ENCODE measurements at regions not wholly inside any gene's neighbourhood (a gene's known extent, or its start where the extent isn't known, plus 50 kb on each side); places are given as distances from the start of the nearest gene placed in this dataset.

DNA sequence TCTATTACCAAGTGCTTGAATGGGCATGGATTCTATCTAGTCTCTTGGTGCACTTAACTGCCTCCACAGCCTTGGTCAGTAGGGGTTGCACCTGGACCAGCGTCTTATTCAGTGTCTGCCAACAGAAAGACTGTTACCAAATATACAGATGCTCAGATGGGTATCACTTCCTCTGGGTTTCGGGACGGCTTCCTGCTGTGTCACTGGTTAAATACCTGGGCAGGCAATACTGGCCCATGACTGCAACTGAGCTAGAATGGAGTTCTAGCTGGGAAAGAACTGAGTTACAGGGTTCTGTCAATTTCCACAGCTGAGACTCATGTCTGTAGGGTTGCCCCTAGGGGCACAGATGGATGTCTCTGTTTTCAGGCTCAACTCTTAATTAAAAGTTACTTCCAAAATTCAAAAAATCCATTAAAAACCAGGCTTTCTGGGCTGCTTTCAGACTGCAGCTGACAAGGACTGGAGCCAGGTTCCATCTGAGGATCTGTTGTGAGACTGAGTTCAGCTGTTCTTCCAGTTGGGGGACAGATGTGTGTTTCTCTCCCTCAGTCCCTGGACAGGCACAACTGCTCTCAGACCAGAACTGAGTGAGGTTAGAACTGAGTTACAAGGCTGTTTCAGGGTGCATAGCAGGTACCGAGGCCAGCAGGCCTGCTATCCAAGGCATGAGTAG is 789.6 kb upstream of the SLC8A1 start:
- ChIA-PET POLR2A (no interaction called here), CTCF (no interaction called here)
- Histone ChIP-seq H3K4me1 (no peaks in the 10 kb centered on the region), H3K4me2 (no peak overlapping the region), H3K27ac (no peak overlapping the region), H3K9me3 (no peaks in the 10 kb centered on the region), H3K4me3 (no peak overlapping the region)
- FAIRE-seq (no peak), DNase-seq (ENCODE audit: low read depth in 1 of 2, low spot score in 1 of 2) (no peak), ATAC-seq (no peak)
- TF ChIP-seq FOSB (CRISPR knock-in tag; IDR thresholded peaks at IDR 0.05) (no peak), CHD2 (IDR thresholded peaks at IDR 0.05; ENCODE audit: low read length, partially characterized antibody) (no peak), SREBF2 (IDR thresholded peaks at IDR 0.05) (no peak), ZSCAN20 (CRISPR knock-in tag; IDR thresholded peaks at IDR 0.05) (no peak), ZFP36 (IDR thresholded peaks at IDR 0.05; ENCODE audit: borderline replicate concordance, partially characterized antibody) (no peak), KDM1A (IDR thresholded peaks at IDR 0.05; ENCODE audit: low read depth) (no peak), EHMT2 (IDR thresholded peaks at IDR 0.05; ENCODE audit: low read depth) (no peak)
- TF ChIP-seq, protein P1, sequence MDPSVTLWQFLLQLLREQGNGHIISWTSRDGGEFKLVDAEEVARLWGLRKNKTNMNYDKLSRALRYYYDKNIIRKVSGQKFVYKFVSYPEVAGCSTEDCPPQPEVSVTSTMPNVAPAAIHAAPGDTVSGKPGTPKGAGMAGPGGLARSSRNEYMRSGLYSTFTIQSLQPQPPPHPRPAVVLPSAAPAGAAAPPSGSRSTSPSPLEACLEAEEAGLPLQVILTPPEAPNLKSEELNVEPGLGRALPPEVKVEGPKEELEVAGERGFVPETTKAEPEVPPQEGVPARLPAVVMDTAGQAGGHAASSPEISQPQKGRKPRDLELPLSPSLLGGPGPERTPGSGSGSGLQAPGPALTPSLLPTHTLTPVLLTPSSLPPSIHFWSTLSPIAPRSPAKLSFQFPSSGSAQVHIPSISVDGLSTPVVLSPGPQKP (IDR thresholded peaks at IDR 0.05; ENCODE audit: low read depth, low read length), result no peak
- WGBS (ENCODE audit: missing lambda C conversion rate), result 8% methylated on average over 4 of the region's 4 CpGs

DNA sequence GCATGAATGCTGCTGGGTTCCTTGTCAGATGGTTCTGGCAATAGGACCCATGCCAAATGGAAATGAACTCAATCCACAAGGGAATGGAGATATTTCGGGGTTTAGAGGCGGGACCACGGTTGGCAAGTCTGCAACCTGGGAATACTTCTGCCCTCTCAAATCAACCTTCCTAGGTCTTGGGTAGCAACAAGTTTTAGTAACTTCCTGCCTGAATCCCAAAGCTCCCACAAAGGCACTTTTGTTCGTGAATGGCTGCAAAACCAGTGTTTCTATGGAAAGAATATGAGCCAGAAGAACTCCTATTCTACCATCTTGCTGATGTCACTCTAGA is 790.1 kb upstream of the SLC8A1 start:
- 16% methylated on average over 4 of the region's 4 CpGs for WGBS (ENCODE audit: missing lambda C conversion rate)
- ChIA-PET POLR2A (no interaction called here), CTCF (no interaction called here)
- DNase-seq (ENCODE audit: low read depth in 1 of 2, low spot score in 1 of 2) (no peak), FAIRE-seq (no peak), ATAC-seq (no peak)
- no peak overlapping the region for H3K4me3 ChIP-seq
- H3K9me3 ChIP-seq, result no peaks in the 10 kb centered on the region
- H3K4me1 ChIP-seq, result no peaks in the 10 kb centered on the region
- no peak overlapping the region for H3K27ac ChIP-seq
- H3K4me2 ChIP-seq, result no peak overlapping the region
- TF ChIP-seq CTCF (IDR thresholded peaks at IDR 0.05) (no peak), PHF8 (IDR thresholded peaks at IDR 0.05; ENCODE audit: borderline replicate concordance, low read depth) (no peak)

DNA sequence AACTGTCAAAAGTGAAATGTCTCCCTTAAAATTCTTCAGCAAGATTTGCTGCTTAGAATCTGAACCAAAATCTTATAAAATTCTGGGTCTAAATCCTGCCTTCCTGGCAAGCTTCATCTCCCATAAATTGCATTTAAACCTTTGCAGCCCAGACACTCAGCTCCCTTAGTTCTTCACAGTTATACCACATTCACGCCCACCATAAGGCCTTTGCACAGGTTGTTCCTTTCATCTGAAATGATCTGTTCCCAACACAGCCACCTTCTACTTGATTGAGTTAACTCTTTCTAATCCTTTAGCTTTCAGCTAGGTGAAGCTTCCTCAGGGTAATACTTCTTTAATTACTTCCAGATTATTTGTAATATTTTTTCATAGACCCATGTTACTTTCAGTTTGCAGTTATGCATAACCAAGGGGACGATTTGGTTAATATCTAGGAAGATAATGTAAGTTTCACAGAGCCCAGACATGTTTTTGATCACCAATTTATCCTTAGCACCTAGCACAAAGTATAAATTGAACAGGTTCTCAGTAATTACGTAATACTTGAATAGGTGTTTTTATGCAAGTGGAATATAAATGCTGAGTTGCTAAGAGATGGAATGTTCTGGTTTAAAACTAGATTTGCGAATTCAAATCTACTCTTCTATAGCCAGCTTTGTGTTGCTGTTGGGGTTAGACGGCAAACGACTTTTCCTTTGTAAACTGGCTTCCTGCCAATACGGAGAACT is 779.7 kb upstream of the PKDCC start:
- Histone ChIP-seq H3K4me2 (no peak overlapping the region), H3K9me3 (no peaks in the 10 kb centered on the region), H3K4me1 (no peaks in the 10 kb centered on the region), H3K27ac (no peak overlapping the region), H3K4me3 (no peak overlapping the region)
- POLR2A ChIA-PET, result no interaction called here
- no peak for ATAC-seq
- CTCF ChIA-PET, result no interaction called here
- 45% methylated on average over 7 of the region's 7 CpGs for WGBS (ENCODE audit: missing lambda C conversion rate)
- peak; percentile 7 for FAIRE-seq
- TF ChIP-seq HOXB5 (CRISPR knock-in tag; IDR thresholded peaks at IDR 0.05) (no peak), CTCF (IDR thresholded peaks at IDR 0.05) (no peak), TFCP2L1 (CRISPR knock-in tag; IDR thresholded peaks at IDR 0.05) (no peak), PHF8 (IDR thresholded peaks at IDR 0.05; ENCODE audit: borderline replicate concordance, low read depth) (no peak), RAD21 (conservative IDR thresholded peaks at IDR 0.05 in 1 of 2, IDR thresholded peaks at IDR 0.05 in 1 of 2) (no peak), ESRRA (IDR thresholded peaks at IDR 0.05; ENCODE audit: borderline replicate concordance, low read length) (no peak), EHMT2 (IDR thresholded peaks at IDR 0.05; ENCODE audit: low read depth) (no peak), REST (IDR thresholded peaks at IDR 0.05) (no peak)
- TF ChIP-seq, protein P2, sequence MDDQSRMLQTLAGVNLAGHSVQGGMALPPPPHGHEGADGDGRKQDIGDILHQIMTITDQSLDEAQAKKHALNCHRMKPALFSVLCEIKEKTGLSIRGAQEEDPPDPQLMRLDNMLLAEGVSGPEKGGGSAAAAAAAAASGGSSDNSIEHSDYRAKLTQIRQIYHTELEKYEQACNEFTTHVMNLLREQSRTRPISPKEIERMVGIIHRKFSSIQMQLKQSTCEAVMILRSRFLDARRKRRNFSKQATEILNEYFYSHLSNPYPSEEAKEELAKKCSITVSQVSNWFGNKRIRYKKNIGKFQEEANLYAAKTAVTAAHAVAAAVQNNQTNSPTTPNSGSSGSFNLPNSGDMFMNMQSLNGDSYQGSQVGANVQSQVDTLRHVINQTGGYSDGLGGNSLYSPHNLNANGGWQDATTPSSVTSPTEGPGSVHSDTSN (IDR thresholded peaks at IDR 0.05), result no peak
- TF ChIP-seq, protein P3, sequence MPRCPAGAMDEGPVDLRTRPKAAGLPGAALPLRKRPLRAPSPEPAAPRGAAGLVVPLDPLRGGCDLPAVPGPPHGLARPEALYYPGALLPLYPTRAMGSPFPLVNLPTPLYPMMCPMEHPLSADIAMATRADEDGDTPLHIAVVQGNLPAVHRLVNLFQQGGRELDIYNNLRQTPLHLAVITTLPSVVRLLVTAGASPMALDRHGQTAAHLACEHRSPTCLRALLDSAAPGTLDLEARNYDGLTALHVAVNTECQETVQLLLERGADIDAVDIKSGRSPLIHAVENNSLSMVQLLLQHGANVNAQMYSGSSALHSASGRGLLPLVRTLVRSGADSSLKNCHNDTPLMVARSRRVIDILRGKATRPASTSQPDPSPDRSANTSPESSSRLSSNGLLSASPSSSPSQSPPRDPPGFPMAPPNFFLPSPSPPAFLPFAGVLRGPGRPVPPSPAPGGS (IDR thresholded peaks at IDR 0.05), result no peak
- no peak for DNase-seq (ENCODE audit: low read depth in 1 of 2, low spot score in 1 of 2)

Data from A549 (cell line).